Right atrium auricular region (tissue), 2 donors: ENCODE measurements at regions not wholly inside any gene's neighbourhood (a gene's known extent, or its start where the extent isn't known, plus 50 kb on each side); places are given as distances from the start of the nearest gene placed in this dataset.

ENCODE experiments used
- DNase-seq: peaks from one replicate; pipeline ENCODE4 v3.0.0-alpha.2; 2019; ENCODE audit warnings: low spot score
- H3K27ac ChIP-seq, 2 donors: fragments of 200-600 bp; sonication (generic); 1 replicate in 1 of 2; 2 replicates in 1 of 2; pipeline ENCODE4 v1.5.1; 2016 to 2019
- H3K27me3 ChIP-seq, 2 donors: fragments of 200-600 bp; sonication (generic); one replicate each; pipeline versions ENCODE4 v1.5.1 to v1.6.0; 2017 to 2019
- H3K36me3 ChIP-seq: fragments of 200-600 bp; sonication (generic); one replicate; pipeline ENCODE4 v1.5.1; 2016
- H3K4me1 ChIP-seq, 2 donors: fragments of 200-600 bp; sonication (generic); one replicate each; pipeline versions ENCODE4 v1.5.1 to v1.6.0; 2017 to 2019
- H3K4me3 ChIP-seq, 2 donors: fragments of 200-600 bp; sonication (generic); 1 replicate in 1 of 2; 2 replicates in 1 of 2; pipeline ENCODE4 v1.5.1; 2017 to 2019; ENCODE audit warnings: mild to moderate bottlenecking in 1 of 2, moderate library complexity in 1 of 2
- H3K9me3 ChIP-seq, 2 donors: fragments of 200-600 bp; sonication (generic); one replicate each; pipeline ENCODE4 v1.5.1; 2019
- TF ChIP-seq, protein P1 (sequence below), 2 donors: fragments of 200-600 bp; sonication (generic); IDR thresholded peaks; one replicate each; pipeline ENCODE4 v1.5.1; 2019; ENCODE audit warnings: antibody characterized with exemption in 2 of 2

DNA sequence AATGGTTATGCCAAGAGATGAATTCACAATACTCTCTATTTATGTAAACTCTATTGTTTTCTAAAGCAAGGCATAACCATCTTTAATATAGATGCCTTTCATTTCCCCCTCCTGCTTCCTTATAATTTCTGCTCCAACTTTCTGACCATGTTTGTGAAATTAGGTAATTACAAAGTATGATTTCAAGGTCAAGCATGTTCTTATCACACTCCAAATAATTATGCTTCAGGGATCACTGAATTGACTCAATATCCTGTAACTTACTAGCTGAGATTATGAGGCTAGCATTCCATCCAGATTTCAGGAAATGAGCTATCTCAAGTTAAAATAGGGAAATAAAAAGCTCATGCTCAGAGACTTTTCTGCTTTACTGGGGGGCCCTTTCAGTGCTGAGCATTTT, 655.9 kb upstream of the IGFBP3 start:
- no peak overlapping the region for H3K4me3 ChIP-seq
- DNase-seq, result no peak
- TF ChIP-seq, protein P1, sequence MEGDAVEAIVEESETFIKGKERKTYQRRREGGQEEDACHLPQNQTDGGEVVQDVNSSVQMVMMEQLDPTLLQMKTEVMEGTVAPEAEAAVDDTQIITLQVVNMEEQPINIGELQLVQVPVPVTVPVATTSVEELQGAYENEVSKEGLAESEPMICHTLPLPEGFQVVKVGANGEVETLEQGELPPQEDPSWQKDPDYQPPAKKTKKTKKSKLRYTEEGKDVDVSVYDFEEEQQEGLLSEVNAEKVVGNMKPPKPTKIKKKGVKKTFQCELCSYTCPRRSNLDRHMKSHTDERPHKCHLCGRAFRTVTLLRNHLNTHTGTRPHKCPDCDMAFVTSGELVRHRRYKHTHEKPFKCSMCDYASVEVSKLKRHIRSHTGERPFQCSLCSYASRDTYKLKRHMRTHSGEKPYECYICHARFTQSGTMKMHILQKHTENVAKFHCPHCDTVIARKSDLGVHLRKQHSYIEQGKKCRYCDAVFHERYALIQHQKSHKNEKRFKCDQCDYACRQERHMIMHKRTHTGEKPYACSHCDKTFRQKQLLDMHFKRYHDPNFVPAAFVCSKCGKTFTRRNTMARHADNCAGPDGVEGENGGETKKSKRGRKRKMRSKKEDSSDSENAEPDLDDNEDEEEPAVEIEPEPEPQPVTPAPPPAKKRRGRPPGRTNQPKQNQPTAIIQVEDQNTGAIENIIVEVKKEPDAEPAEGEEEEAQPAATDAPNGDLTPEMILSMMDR (IDR thresholded peaks at IDR 0.05), result no peak
- H3K36me3 ChIP-seq, result no peaks in the 10 kb centered on the region
- no peaks in the 10 kb centered on the region for H3K27me3 ChIP-seq
- no peaks in the 10 kb centered on the region for H3K4me1 ChIP-seq
- H3K27ac ChIP-seq, result peak overlapping the region in 1 of 2 donors; percentile 51
- no peaks in the 10 kb centered on the region for H3K9me3 ChIP-seq

DNA sequence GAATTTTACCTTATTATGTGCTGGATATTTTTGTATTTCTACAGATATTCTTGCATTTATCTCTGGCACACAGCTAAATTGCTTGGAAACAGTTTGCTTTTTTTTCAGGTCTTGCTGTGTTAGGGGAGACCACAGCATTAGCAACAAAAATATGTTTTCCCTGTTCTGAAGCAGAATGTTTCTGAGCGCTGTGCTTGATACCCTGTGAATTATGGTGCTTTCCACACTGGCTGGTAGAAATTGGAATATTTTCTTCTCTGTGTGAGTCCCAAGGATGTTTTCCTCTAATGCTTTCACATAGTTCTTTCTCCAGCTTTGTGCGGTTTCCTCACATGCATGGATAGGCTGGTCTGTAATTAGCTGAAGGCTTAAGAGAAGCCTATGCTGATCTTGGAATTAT, 651.6 kb upstream of the IGFBP3 start:
- TF ChIP-seq, protein P1 (IDR thresholded peaks at IDR 0.05), result no peak

DNA sequence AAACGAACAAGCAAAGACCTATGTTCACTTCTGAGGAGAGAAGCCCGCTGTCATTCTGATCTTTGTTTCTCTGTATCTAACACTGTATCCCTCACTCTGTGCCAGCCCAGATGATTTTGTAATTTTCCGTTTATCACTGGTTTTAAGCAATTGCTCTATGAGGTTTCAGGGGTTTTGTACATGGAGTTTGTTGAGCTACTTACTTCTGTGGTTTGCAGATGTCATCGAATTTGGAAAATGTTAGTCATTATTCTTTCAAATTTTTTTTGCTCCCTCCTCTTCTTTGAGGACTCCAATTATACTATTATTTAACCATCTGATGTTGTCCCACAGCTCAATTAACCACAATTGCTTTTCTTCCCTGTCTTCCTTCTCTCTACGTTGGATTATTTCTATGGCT, 650.9 kb upstream of the IGFBP3 start:
- no peaks in the 10 kb centered on the region for H3K9me3 ChIP-seq
- H3K4me3 ChIP-seq, result no peak overlapping the region
- H3K27me3 ChIP-seq, result no peaks in the 10 kb centered on the region
- no peaks in the 10 kb centered on the region for H3K36me3 ChIP-seq
- H3K27ac ChIP-seq, result no peak overlapping the region
- no peak for DNase-seq
- TF ChIP-seq, protein P1 (IDR thresholded peaks at IDR 0.05), result no peak
- H3K4me1 ChIP-seq, result no peaks in the 10 kb centered on the region

More for the DNA sequence above, 651.6 kb upstream of the IGFBP3 start:
- Histone ChIP-seq H3K4me1 (no peaks in the 10 kb centered on the region), H3K27ac (no peak overlapping the region), H3K36me3 (no peaks in the 10 kb centered on the region), H3K9me3 (no peaks in the 10 kb centered on the region), H3K4me3 (no peak overlapping the region), H3K27me3 (no peaks in the 10 kb centered on the region)
- DNase-seq, result no peak

DNA sequence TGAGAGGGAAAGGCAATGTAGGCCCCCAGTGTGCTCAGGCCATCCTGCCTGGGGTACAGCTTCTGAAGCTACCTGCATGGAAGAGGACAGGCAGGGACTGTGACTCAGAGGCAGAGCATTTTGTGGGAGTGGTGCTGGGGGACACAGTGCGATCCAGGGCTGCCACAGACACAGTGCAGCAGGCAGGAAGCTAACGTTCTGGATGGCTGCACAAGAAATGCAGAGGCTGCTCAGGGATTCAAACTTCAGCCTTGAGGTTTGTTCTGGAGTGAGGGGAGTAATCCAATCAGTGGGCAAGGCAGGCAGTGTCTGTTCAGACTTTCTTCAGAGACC, 648.0 kb upstream of the IGFBP3 start:
- Histone ChIP-seq H3K4me1 (no peaks in the 10 kb centered on the region), H3K27ac (peak overlapping the region in 1 of 2 donors; percentile 36), H3K9me3 (no peaks in the 10 kb centered on the region), H3K4me3 (no peak overlapping the region), H3K36me3 (no peaks in the 10 kb centered on the region), H3K27me3 (no peaks in the 10 kb centered on the region)
- no peak for DNase-seq
- TF ChIP-seq, protein P1 (IDR thresholded peaks at IDR 0.05), result no peak

DNA sequence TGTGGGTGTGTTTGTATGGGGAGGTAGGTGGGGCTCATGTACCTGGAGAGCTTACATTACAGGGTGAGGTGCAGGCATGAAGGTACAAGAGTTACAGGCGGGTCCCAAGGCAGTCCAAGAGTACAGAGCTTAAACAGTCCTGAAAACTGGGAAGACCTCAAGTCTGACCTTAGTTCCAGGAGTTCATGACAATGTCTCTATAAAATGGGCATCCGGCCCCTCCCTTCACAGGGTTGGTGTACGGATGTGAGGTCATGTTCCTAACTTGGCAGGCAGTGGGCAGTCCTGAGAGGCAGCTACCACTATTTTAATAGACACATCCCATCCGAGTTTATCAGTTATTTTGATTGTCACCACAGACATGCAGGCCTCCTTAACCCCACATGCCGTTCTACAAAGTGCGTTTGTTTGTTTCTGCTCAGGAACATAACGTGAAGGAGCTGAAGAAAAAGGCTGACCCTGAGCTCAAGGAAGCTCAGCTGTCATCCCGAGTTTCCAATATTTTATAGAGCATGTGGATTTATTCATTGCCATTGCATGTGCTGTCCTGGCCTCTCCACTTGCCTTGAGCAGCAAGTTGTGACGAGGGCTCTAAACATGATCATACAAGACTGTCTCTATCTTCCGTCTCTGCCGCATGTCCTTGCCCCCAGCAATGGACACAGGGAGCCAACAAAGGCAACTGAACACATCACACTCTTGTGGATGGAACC, 647.5 kb upstream of the IGFBP3 start:
- Histone ChIP-seq H3K4me3 (no peak overlapping the region), H3K36me3 (no peaks in the 10 kb centered on the region), H3K9me3 (no peaks in the 10 kb centered on the region), H3K4me1 (no peaks in the 10 kb centered on the region), H3K27ac (peak overlapping the region in 1 of 2 donors; percentile 36), H3K27me3 (no peaks in the 10 kb centered on the region)
- no peak for DNase-seq
- TF ChIP-seq, protein P1 (IDR thresholded peaks at IDR 0.05), result no peak

DNA sequence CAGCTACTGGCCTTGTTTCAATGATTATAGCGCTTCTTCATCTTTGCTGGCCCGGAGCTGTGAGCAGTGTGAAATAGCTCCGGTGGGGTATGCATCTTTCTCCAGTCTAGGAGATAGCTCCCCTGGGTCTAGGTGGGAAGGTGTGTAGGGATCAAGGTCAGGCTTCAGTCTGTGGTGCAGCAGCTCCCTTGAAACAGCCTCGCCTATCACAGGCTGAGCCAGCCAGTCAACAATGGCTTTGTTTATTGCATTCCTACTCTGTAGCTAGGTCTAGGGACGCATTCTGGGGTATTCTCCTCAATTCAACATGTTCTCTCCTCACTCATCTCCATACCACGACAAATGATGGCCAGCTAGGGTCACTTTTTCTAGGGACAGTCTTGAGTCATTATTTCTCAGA, 646.8 kb upstream of the IGFBP3 start:
- no peaks in the 10 kb centered on the region for H3K27me3 ChIP-seq
- no peaks in the 10 kb centered on the region for H3K36me3 ChIP-seq
- no peak for DNase-seq
- H3K9me3 ChIP-seq, result peaks cover 0 to 7% of the 10 kb centered on the region in 2 donors
- TF ChIP-seq, protein P1 (IDR thresholded peaks at IDR 0.05), result no peak
- no peak overlapping the region for H3K27ac ChIP-seq
- H3K4me3 ChIP-seq, result no peak overlapping the region
- no peaks in the 10 kb centered on the region for H3K4me1 ChIP-seq
